ENCODE measurements at regions not wholly inside any gene's neighbourhood (a gene's known extent, or its start where the extent isn't known, plus 50 kb on each side); places are given as distances from the start of the nearest gene placed in this dataset.

GRCh38 chr17:68182940-68183551 is 64.8 kb upstream of the AMZ2 start (continued):
- TF ChIP-seq MYC (CRISPR knock-in tag; IDR thresholded peaks at IDR 0.05; ENCODE audit: borderline replicate concordance) = 0 out of 2 replicates have a peak, but pooled peaks have one; percentile 30
- no peak for TF ChIP-seq PCBP2 (optimal IDR thresholded peaks at IDR 0.05; ENCODE audit: low read depth, low read length, poor library complexity, severe bottlenecking)
- TF ChIP-seq, protein P1, sequence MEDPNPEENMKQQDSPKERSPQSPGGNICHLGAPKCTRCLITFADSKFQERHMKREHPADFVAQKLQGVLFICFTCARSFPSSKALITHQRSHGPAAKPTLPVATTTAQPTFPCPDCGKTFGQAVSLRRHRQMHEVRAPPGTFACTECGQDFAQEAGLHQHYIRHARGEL (CRISPR knock-in tag; IDR thresholded peaks at IDR 0.05) = no peak
- no peak for TF ChIP-seq SP140L (CRISPR knock-in tag; IDR thresholded peaks at IDR 0.05; ENCODE audit: borderline replicate concordance)
- TF ChIP-seq, protein P2, sequence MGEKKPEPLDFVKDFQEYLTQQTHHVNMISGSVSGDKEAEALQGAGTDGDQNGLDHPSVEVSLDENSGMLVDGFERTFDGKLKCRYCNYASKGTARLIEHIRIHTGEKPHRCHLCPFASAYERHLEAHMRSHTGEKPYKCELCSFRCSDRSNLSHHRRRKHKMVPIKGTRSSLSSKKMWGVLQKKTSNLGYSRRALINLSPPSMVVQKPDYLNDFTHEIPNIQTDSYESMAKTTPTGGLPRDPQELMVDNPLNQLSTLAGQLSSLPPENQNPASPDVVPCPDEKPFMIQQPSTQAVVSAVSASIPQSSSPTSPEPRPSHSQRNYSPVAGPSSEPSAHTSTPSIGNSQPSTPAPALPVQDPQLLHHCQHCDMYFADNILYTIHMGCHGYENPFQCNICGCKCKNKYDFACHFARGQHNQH (CRISPR knock-in tag; IDR thresholded peaks at IDR 0.05) = no peak
- peak; percentile 5; the same call in 1 of the 2 replicates for TF ChIP-seq KDM5B (CRISPR knock-in tag; IDR thresholded peaks at IDR 0.05; ENCODE audit: borderline replicate concordance)
- TF ChIP-seq ZNF768 (CRISPR knock-in tag; IDR thresholded peaks at IDR 0.05) = no peak
- TF ChIP-seq ZNF180 (CRISPR knock-in tag; IDR thresholded peaks at IDR 0.05; ENCODE audit: borderline replicate concordance, low read depth) = no peak
- TF ChIP-seq, protein P3, sequence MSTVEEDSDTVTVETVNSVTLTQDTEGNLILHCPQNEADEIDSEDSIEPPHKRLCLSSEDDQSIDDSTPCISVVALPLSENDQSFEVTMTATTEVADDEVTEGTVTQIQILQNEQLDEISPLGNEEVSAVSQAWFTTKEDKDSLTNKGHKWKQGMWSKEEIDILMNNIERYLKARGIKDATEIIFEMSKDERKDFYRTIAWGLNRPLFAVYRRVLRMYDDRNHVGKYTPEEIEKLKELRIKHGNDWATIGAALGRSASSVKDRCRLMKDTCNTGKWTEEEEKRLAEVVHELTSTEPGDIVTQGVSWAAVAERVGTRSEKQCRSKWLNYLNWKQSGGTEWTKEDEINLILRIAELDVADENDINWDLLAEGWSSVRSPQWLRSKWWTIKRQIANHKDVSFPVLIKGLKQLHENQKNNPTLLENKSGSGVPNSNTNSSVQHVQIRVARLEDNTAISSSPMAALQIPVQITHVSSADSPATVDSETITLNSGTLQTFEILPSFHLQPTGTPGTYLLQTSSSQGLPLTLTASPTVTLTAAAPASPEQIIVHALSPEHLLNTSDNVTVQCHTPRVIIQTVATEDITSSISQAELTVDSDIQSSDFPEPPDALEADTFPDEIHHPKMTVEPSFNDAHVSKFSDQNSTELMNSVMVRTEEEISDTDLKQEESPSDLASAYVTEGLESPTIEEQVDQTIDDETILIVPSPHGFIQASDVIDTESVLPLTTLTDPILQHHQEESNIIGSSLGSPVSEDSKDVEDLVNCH (CRISPR knock-in tag; IDR thresholded peaks at IDR 0.05) = no peak
- TF ChIP-seq SAP130 (CRISPR knock-in tag; IDR thresholded peaks at IDR 0.05; ENCODE audit: low read depth) = peak; percentile 61
- no peak for TF ChIP-seq ASH2L (IDR thresholded peaks at IDR 0.05; ENCODE audit: insufficient read length, low read depth, low read length)
- no peak for TF ChIP-seq ZNF740 (CRISPR knock-in tag; IDR thresholded peaks at IDR 0.05)
- TF ChIP-seq ZMYM3 (CRISPR knock-in tag; IDR thresholded peaks at IDR 0.05) = peak; percentile 50; the same call in 1 of the 2 replicates
- TF ChIP-seq PLRG1 (conservative IDR thresholded peaks at IDR 0.05) = no peak
- TF ChIP-seq ELF3 (CRISPR knock-in tag; IDR thresholded peaks at IDR 0.05) = no peak
- TF ChIP-seq ZNF263 (CRISPR knock-in tag; IDR thresholded peaks at IDR 0.05) = no peak
- no peak for TF ChIP-seq SOX13 (IDR thresholded peaks at IDR 0.05)
- no peak for TF ChIP-seq SOX13 (CRISPR knock-in tag; conservative IDR thresholded peaks at IDR 0.05 in 1 of 2, IDR thresholded peaks at IDR 0.05 in 1 of 2)
- no peak for TF ChIP-seq SMAD1 (CRISPR knock-in tag; IDR thresholded peaks at IDR 0.05; ENCODE audit: borderline replicate concordance, low read depth)
- no peak for TF ChIP-seq ZNF605 (CRISPR knock-in tag; IDR thresholded peaks at IDR 0.05)
- TF ChIP-seq FOXA1 (IDR thresholded peaks at IDR 0.05) = no peak
- no peak for TF ChIP-seq FOXA1 (CRISPR knock-in tag; IDR thresholded peaks at IDR 0.05)
- TF ChIP-seq SP2 (CRISPR knock-in tag; IDR thresholded peaks at IDR 0.05) = no peak
- TF ChIP-seq, protein P4, sequence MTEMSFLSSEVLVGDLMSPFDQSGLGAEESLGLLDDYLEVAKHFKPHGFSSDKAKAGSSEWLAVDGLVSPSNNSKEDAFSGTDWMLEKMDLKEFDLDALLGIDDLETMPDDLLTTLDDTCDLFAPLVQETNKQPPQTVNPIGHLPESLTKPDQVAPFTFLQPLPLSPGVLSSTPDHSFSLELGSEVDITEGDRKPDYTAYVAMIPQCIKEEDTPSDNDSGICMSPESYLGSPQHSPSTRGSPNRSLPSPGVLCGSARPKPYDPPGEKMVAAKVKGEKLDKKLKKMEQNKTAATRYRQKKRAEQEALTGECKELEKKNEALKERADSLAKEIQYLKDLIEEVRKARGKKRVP (CRISPR knock-in tag; IDR thresholded peaks at IDR 0.05) = no peak
- TF ChIP-seq MIER2 (CRISPR knock-in tag; IDR thresholded peaks at IDR 0.05) = no peak
- no peak for TF ChIP-seq KAT8 (CRISPR knock-in tag; IDR thresholded peaks at IDR 0.05)
- TF ChIP-seq TARDBP (CRISPR knock-in tag; IDR thresholded peaks at IDR 0.05) = no peak
- TF ChIP-seq ZNF451 (CRISPR knock-in tag; IDR thresholded peaks at IDR 0.05) = no peak
- no peak for TF ChIP-seq KLF6 (CRISPR knock-in tag; IDR thresholded peaks at IDR 0.05)

Measured in HepG2 (cell line).